GM21717 (cell line): ENCODE measurements at regions not wholly inside any gene's neighbourhood (a gene's known extent, or its start where the extent isn't known, plus 50 kb on each side); places are given as distances from the start of the nearest gene placed in this dataset.
"Not testable (repeated sequence)": the region's sequence is repeated elsewhere in the genome, so short reads cannot be mapped to it uniquely, and the experiment has no call there.

Experiments used
- ATAC-seq: cut with Tn5 transposase; IDR thresholded peaks from one replicate; pipeline ENCODE4 v1.9.1; 2021; ENCODE audit warnings: mild to moderate bottlenecking, moderate library complexity; ENCODE audit not compliant: unreplicated experiment

- ATAC-seq = not testable (repeated sequence)
Observed at GRCh38 chr22:25348996-25349395, 129.6 kb downstream of the CRYBB2 start.

- ATAC-seq = no peak
Observed at GRCh38 chr22:25350551-25350971, 131.1 kb downstream of the CRYBB2 start.

- no peak for ATAC-seq
Observed at GRCh38 chr22:25351631-25352293, 132.3 kb downstream of the CRYBB2 start.

- no peak for ATAC-seq
Observed at GRCh38 chr22:25352294-25352680, 132.8 kb downstream of the CRYBB2 start.

GRCh38 chr22:25353516-25354445 is 134.3 kb downstream of the CRYBB2 start:
- ATAC-seq = no peak

GRCh38 chr22:25354456-25354855 is 135.0 kb downstream of the CRYBB2 start:
- ATAC-seq = no peak

GRCh38 chr22:25357132-25357455 is 137.7 kb downstream of the CRYBB2 start:
- ATAC-seq = no peak

- ATAC-seq = no peak
Observed at GRCh38 chr22:25357606-25358420, 138.4 kb downstream of the CRYBB2 start.

- no peak for ATAC-seq
Observed at GRCh38 chr22:25358421-25359170, 139.2 kb downstream of the CRYBB2 start.

- no peak for ATAC-seq
Observed at GRCh38 chr22:25359601-25360261, 140.3 kb downstream of the CRYBB2 start.

- no peak for ATAC-seq
Observed at GRCh38 chr22:25360411-25360810, 141.0 kb downstream of the CRYBB2 start.

GRCh38 chr22:25360891-25361645 is 141.6 kb downstream of the CRYBB2 start:
- ATAC-seq = no peak

GRCh38 chr22:25361899-25362214 is 142.4 kb downstream of the CRYBB2 start:
- no peak for ATAC-seq

GRCh38 chr22:25362215-25362882 is 142.9 kb downstream of the CRYBB2 start:
- no peak for ATAC-seq

- no peak for ATAC-seq
Observed at GRCh38 chr22:25362883-25363240, 143.4 kb downstream of the CRYBB2 start.

- no peak for ATAC-seq
Observed at GRCh38 chr22:25363474-25363873, 144.0 kb downstream of the CRYBB2 start.

GRCh38 chr22:25364281-25364680 is 144.8 kb downstream of the CRYBB2 start:
- no peak for ATAC-seq

- ATAC-seq = no peak
Observed at GRCh38 chr22:25364736-25365241, 145.3 kb downstream of the CRYBB2 start.
